ENCODE measurements at regions not wholly inside any gene's neighbourhood (a gene's known extent, or its start where the extent isn't known, plus 50 kb on each side); places are given as distances from the start of the nearest gene placed in this dataset.

DNA sequence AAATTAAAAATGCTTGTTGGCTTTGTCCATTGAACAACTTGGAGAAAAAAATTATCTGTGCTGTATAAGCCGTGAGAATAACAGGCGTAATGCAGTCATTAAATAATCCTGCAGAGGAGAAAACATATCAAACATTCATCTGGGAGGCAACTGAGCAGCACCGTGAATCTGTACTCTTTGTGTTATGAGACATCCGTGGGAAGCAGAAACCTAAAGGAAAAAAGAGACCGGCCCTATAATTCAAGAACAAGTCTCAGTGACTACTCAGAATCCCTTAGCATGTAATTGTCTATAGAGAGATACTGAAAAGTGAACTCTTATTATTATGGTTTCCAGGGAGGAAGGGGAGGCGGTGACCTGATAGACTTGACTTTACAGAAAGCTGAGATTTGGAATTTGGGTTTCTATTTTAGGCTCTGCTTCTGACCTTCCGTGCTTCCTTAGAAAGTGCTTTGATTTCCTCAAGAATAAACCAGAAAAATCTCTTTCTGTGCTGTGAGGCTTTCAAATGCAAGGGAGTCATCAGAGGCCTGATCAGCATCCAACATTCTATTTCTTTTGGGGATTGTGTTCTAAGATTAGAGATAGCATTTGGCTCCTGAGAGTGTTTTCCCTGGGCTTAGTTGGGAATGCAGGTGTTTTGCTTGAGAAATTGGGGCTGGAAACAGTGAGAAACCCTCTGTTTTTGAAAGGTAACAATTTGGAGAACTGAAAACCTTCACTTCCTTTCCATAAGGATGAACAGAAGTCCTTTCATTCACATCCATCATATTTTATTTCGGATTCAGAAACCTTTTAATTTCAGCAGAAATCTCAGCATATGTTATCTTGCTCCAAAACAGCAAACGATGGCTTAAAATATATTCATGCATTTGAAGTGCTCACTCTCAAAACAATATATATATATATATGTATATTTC is 296.7 kb downstream of the CSNK1G3 start:
- TF ChIP-seq, protein P1, sequence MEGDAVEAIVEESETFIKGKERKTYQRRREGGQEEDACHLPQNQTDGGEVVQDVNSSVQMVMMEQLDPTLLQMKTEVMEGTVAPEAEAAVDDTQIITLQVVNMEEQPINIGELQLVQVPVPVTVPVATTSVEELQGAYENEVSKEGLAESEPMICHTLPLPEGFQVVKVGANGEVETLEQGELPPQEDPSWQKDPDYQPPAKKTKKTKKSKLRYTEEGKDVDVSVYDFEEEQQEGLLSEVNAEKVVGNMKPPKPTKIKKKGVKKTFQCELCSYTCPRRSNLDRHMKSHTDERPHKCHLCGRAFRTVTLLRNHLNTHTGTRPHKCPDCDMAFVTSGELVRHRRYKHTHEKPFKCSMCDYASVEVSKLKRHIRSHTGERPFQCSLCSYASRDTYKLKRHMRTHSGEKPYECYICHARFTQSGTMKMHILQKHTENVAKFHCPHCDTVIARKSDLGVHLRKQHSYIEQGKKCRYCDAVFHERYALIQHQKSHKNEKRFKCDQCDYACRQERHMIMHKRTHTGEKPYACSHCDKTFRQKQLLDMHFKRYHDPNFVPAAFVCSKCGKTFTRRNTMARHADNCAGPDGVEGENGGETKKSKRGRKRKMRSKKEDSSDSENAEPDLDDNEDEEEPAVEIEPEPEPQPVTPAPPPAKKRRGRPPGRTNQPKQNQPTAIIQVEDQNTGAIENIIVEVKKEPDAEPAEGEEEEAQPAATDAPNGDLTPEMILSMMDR (IDR thresholded peaks at IDR 0.05; ENCODE audit: low read depth, low read length, missing input control) = no peak
- TF ChIP-seq RAD21 (IDR thresholded peaks at IDR 0.05) = no peak
- TF ChIP-seq, protein P2, sequence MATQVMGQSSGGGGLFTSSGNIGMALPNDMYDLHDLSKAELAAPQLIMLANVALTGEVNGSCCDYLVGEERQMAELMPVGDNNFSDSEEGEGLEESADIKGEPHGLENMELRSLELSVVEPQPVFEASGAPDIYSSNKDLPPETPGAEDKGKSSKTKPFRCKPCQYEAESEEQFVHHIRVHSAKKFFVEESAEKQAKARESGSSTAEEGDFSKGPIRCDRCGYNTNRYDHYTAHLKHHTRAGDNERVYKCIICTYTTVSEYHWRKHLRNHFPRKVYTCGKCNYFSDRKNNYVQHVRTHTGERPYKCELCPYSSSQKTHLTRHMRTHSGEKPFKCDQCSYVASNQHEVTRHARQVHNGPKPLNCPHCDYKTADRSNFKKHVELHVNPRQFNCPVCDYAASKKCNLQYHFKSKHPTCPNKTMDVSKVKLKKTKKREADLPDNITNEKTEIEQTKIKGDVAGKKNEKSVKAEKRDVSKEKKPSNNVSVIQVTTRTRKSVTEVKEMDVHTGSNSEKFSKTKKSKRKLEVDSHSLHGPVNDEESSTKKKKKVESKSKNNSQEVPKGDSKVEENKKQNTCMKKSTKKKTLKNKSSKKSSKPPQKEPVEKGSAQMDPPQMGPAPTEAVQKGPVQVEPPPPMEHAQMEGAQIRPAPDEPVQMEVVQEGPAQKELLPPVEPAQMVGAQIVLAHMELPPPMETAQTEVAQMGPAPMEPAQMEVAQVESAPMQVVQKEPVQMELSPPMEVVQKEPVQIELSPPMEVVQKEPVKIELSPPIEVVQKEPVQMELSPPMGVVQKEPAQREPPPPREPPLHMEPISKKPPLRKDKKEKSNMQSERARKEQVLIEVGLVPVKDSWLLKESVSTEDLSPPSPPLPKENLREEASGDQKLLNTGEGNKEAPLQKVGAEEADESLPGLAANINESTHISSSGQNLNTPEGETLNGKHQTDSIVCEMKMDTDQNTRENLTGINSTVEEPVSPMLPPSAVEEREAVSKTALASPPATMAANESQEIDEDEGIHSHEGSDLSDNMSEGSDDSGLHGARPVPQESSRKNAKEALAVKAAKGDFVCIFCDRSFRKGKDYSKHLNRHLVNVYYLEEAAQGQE (IDR thresholded peaks at IDR 0.05) = no peak
- TF ChIP-seq EGR1 (IDR thresholded peaks at IDR 0.05; ENCODE audit: low read depth in 2 of 2) = no peak
- TF ChIP-seq, protein P3, sequence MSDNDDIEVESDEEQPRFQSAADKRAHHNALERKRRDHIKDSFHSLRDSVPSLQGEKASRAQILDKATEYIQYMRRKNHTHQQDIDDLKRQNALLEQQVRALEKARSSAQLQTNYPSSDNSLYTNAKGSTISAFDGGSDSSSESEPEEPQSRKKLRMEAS (IDR thresholded peaks at IDR 0.05) = no peak
- TF ChIP-seq SP1 (IDR thresholded peaks at IDR 0.05) = no peak
- TF ChIP-seq NR2F2 (IDR thresholded peaks at IDR 0.05) = peak; percentile 37
- no peak for TF ChIP-seq FOXA1 (IDR thresholded peaks at IDR 0.05)
